GM10266 (cell line): ENCODE measurements at regions not wholly inside any gene's neighbourhood (a gene's known extent, or its start where the extent isn't known, plus 50 kb on each side); places are given as distances from the start of the nearest gene placed in this dataset.

Source experiments
- DNase-seq: peaks from one replicate; pipeline ENCODE4 v3.0.0; 2012; ENCODE audit errors: extremely low spot score
- TF ChIP-seq, protein P1 (sequence below): IDR thresholded peaks from 2 replicates; pipeline ENCODE4 v1.5.1; 2012; ENCODE audit warnings: mild to moderate bottlenecking, low read depth; ENCODE audit not compliant: control insufficient read depth, insufficient read depth; ENCODE audit errors: missing control alignments

DNA sequence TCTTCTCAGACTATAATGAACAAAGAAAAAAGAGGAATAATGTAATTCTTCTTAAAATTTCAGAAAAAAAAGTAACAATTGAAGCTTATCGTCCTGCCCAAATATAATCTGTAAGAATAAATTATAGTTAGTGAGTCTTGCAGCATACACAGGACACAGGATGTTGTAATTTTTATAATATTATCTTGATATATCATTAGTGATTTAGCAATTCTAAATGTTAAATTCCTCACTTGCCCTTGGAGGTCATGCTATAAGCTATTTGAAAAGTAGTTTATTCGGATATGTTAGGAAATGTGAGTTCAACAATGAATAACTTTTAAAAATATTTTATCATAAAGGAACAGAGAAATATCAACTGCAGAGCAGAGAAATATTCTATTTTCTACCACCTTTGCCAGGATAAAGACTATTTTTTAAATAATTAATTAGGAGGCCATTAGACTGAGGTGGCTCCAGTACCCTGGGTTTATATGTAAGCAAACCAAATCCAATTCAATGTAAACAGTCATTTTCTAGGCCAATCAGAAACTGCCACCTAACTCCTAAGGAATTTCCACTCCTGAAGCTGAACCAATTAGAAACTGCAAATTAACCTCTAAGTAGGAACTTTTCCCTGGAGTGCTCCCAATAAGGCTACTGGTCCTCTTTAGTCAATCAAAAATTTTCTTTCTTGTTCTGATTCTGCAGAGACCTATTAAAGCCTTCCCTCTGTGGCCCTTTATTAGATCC lies 1109.3 kb downstream of the ROBO2 start:
- DNase-seq: no peak
- TF ChIP-seq, protein P1, sequence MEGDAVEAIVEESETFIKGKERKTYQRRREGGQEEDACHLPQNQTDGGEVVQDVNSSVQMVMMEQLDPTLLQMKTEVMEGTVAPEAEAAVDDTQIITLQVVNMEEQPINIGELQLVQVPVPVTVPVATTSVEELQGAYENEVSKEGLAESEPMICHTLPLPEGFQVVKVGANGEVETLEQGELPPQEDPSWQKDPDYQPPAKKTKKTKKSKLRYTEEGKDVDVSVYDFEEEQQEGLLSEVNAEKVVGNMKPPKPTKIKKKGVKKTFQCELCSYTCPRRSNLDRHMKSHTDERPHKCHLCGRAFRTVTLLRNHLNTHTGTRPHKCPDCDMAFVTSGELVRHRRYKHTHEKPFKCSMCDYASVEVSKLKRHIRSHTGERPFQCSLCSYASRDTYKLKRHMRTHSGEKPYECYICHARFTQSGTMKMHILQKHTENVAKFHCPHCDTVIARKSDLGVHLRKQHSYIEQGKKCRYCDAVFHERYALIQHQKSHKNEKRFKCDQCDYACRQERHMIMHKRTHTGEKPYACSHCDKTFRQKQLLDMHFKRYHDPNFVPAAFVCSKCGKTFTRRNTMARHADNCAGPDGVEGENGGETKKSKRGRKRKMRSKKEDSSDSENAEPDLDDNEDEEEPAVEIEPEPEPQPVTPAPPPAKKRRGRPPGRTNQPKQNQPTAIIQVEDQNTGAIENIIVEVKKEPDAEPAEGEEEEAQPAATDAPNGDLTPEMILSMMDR: no peak

DNA sequence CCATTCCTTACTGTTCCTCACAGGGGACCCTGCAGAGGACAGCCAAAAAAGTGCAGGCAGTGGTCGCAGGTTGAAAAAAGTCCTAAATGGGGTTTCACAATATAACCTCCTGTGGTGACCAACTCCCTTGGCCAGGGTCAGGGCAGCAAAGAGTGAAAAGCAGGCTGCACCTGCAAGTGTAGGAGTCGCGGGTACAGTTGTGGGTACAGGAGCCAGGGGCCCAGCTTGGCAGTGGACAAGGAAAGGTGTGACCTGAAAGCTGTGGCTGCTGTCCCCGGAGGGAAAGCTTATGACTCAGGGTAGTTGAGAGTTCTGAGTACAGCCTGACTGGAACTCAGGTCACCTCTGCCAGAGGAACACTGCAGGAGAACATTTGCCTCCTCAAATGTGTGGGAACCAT lies 1114.1 kb downstream of the ROBO2 start:
- TF ChIP-seq, protein P1: no peak
- no peak for DNase-seq

DNA sequence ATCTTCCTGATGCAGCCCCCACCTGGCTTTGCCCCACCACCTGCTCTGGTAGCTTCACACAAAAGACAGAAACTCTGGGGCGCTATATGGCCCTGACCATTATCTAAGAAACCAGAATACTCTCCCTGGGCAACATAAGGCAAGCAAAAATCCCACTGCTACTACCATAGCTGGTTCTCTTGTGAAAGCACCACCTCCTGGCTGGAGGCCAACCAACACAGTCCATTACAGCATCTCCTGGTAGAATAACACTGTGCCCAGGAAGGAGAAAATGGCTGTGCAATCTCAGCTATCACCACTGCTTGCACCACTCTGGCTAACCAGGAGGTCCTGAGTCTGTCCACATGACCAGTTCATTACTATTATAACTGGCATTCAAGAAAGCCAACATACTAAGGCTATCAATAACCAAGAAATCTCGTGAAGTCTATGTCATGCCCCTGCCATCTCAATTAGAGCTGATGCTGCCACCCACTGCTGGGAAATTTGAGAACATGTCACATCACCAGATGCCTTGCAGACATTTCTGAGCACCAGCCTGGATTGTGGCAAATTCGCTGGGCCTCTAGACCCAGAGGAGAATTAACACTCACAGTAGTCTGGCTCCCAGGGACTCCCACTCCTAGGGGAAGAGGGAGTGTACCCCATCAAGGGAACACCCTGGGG lies 1114.8 kb downstream of the ROBO2 start:
- no peak for DNase-seq
- TF ChIP-seq, protein P1: no peak

DNA sequence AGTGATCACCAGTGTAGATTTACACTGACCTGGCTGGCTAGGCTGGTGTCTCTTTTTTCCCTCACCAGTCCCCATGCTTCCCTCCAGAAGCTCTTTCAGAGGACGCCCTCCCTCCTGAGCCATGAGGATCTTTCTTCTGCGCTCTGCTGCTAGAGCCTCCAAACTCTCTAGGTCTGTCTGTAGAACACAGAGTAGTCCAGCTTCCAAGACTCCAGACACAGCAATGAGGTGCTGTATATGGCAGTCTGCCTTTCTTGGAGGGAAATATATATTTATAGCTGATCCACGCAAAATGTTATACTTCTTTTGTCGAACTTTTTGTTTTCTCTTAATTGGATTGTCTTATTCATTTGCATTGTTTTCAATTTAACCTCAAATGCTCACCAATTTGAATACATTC lies 1121.8 kb downstream of the ROBO2 start:
- TF ChIP-seq, protein P1: no peak
- no peak for DNase-seq

DNA sequence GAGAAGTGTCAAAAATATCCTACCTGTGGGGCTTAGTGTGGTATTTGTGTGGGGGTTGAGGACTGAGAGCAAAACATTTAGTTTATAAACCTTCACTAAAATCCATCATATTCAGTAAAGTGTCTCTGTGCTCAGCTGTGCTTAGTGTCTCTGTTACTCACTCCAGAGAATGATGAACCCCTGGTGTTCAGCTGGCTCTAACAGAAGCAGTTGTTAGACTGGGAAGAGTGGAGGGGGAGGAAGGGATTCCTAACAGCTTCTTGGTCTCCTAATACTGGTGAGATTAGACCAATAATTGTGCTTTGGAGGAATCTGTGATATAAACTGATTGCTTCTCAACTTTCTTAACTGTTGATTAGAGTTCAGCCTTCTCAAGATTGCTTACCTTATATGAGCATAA lies 1123.5 kb downstream of the ROBO2 start:
- TF ChIP-seq, protein P1: no peak
- no peak for DNase-seq

DNA sequence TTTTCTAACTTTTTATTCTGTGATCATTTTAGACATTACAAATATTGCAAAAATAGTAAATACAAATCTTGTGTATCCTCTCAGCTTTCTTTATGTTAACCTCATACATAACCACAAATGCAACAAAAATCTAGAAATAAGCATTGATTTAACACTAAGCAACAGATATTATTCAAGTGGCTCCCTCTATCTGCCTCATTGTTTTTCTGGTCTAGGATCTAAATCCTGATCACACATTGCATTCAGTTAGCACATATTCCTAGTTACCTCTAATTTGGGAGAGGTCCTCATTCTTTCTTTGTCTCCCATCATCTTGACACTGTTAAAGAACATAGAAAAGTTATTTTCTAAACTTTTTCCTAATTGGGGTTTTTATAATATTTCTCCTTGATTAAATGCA lies 1126.0 kb downstream of the ROBO2 start:
- DNase-seq: no peak
- TF ChIP-seq, protein P1: no peak

DNA sequence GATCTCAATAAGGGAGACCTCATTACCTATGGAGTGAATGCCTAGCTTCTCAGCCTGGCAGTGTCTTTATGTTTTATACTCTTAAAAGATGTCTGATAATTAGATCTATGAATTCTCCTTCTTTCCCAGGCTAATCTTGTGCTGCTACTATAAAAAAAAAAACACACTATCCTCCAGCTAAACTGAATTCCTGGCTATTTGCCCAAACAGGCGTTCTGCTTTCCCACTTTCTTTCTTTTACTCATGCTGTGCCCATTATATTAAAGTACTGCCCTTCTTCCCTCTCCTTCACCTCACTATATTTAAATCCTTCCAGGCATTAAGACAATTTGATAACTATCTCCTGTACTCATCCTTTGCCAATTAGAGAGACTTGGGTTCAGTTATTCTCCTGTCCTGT lies 1134.9 kb downstream of the ROBO2 start:
- DNase-seq: no peak
- TF ChIP-seq, protein P1: no peak
